Motor neuron (in vitro differentiated cells): ENCODE measurements at regions not wholly inside any gene's neighbourhood (a gene's known extent, or its start where the extent isn't known, plus 50 kb on each side); places are given as distances from the start of the nearest gene placed in this dataset.
"Not testable (repeated sequence)": the region's sequence is repeated elsewhere in the genome, so short reads cannot be mapped to it uniquely, and the experiment has no call there.

Experiments used
- ATAC-seq, 8 experiments: fragments of 200-7000 bp; cut with Tn5 transposase; replicated peaks in 6 of 8; 2 replicates each; pipeline ENCODE4 v1.8.0; 2021; ENCODE audit warnings: mild to moderate bottlenecking in 8 of 8, moderate library complexity in 8 of 8
- H3K27ac ChIP-seq, 2 donors: fragments of 250-450 bp; sonication (Bioruptor Pico); 2 replicates each; pipeline ENCODE4 v1.9.0; 2021; ENCODE audit warnings: antibody characterized with exemption in 2 of 2, mild to moderate bottlenecking in 2 of 2, moderate library complexity in 1 of 2
- H3K4me1 ChIP-seq, 2 donors: fragments of 250-450 bp; sonication (Bioruptor Pico); replicated peaks in 1 of 2; 2 replicates each; pipeline ENCODE4 v1.6.1; 2021; ENCODE audit warnings: antibody characterized with exemption in 2 of 2, mild to moderate bottlenecking in 2 of 2, moderate library complexity in 1 of 2
- H3K4me3 ChIP-seq, 5 donors: fragments of 250-450 bp; sonication (Bioruptor Pico); 2 replicates each; pipeline ENCODE4 v1.9.0; 2021; ENCODE audit warnings: antibody characterized with exemption in 5 of 5, mild to moderate bottlenecking in 5 of 5, moderate library complexity in 4 of 5
- WGBS, 10 experiments: fragments of 450-650 bp; shearing (Covaris generic); methylation state at CpG; one replicate each; pipeline ENCODE4 v1.0.0; 2022; 5-methylcytosine and 5-hydroxymethylcytosine counted together
- in situ Hi-C, 9 experiments: fragments of 400-800 bp; cut with MboI; loops; one replicate each; pipeline ENCODE4 v1.15.0; 2021; ENCODE audit warnings: low sequenced_read_pairs in 9 of 9, low pct_unique_long_range_greater_than_20kb in 2 of 9; ENCODE audit not compliant: unreplicated experiment in 9 of 9

DNA sequence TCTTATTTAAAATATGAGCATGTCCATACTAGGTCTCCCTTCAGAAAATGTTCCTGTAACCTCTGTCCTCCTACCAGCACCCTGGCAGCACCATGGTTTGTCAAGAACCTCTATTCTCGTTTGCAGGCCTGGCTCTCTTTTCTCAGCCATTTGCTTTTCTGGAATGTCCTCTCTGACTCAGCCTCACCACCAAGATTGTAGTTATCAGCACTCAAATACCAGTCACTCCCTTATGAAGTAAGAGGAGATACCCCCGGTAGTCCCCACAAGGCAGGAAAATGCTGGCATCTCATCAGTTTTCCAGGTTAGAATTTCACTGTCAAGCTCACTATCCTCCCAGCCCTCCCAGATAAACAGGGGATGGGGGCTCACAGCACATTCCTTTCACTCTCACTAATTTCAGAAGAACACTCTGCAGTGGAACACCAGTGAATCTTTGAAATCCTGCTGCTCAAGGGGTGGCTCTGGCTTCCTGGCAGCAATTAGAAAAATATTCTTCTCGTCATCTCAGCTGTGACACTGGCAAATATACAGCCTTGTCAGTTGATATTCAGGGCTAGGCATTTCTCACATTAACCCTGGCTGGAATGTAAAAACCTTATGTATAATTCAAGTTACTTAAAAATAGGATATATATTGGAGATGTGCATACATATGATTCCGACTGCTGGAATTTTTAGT, 129.2 kb downstream of the TBX18 start:
- Histone ChIP-seq H3K4me1 (no peaks in the 10 kb centered on the region), H3K27ac (no peak overlapping the region), H3K4me3 (no peak overlapping the region)
- in situ Hi-C loops = no loop called here
- peak in 3 of 8 experiments; percentile 56 to 77 (median 71) for ATAC-seq
- 11 to 90% (median 60%) methylated on average over 1 to 4 of the region's 4 CpGs; no CpG with 5 or more reads in 1 of the 10 experiments for WGBS, 10 experiments

GRCh38 chr6:84633771-84634170, 130.6 kb downstream of the TBX18 start:
- Histone ChIP-seq H3K4me3 (no peak overlapping the region), H3K4me1 (no peaks in the 10 kb centered on the region), H3K27ac (no peak overlapping the region)
- ATAC-seq = peak in 1 of 8 experiments; percentile 45
- in situ Hi-C loops = no loop called here
- WGBS, 10 experiments = 20 to 100% (median 50%) methylated on average over 1 of the region's 1 CpG; no CpG with 5 or more reads in 5 of the 10 experiments

GRCh38 chr6:84626527-84626926, 137.9 kb downstream of the TBX18 start:
- in situ Hi-C loops, H3K4me1 ChIP-seq, H3K27ac ChIP-seq, H3K4me3 ChIP-seq, ATAC-seq: not testable (repeated sequence)
- 70 to 93% (median 85%) methylated on average over 2 to 10 of the region's 14 CpGs; no CpG with 5 or more reads in 6 of the 10 experiments for WGBS, 10 experiments

DNA sequence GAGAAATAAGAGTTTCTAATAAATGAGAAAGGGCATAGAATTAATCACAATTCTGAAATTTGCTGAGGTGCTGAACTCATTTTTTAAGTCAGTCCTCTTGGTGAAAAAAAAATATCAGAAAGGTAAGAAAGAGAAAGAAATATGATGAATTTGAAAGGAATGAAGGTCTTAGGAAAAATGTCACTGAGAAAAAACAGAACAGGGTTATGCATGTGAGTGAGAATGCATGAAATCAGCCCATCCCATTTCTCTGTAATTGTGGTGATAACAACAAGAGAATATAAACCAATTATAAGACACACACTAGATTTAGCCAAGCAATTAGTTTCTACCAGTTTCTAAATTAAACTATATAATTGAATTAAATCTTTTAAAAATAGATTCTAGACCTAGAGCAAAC, 138.9 kb downstream of the TBX18 start:
- peak in 2 of 8 experiments; percentile 48 to 63 for ATAC-seq
- in situ Hi-C loops = no loop called here
- no peak overlapping the region for H3K4me3 ChIP-seq
- H3K4me1 ChIP-seq = no peaks in the 10 kb centered on the region
- H3K27ac ChIP-seq = no peak overlapping the region

DNA sequence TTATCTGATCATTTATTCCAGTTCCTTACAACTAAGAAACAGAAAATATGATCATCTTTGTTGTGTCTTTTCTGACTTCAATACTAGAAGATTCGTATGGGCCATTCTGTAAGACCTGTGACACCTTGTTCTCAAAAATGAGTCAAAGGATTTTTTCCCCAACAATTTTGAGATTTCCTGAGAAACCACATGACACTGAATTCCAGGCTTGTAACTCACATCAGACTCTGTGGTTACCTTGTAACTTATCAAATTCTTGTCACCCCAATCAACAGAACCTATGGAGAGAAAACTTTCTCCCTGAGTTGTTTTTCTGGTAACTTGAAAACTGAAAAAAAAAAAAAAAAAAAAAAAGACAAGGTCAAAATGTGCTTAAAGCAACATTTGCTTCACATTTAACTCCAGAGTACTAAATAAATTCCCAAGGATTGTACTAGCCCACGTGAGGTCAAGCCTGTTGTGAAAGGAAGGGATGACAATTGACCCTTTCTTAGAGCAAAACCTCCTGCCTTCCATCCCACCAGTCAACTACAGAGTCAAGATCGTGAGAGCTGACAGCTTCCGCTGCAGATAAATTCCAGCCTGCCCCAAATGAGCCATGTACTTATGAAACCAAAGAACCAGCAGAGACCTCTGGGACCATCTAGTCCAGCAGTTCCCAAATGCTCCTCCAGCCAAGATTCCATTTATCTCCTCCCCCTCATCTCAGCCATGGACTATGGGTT, 140.3 kb downstream of the TBX18 start:
- 13 to 72% (median 48%) methylated on average over 1 to 4 of the region's 4 CpGs for WGBS, 10 experiments
- no peak overlapping the region for H3K4me3 ChIP-seq
- no peaks in the 10 kb centered on the region for H3K4me1 ChIP-seq
- in situ Hi-C loops = no loop called here
- no peak for ATAC-seq
- H3K27ac ChIP-seq = no peak overlapping the region

- H3K4me1 ChIP-seq = no peaks in the 10 kb centered on the region
- H3K27ac ChIP-seq = no peak overlapping the region
- in situ Hi-C loops = no loop called here
- H3K4me3 ChIP-seq = no peak overlapping the region
- 39 to 80% (median 51%) methylated on average over 1 to 5 of the region's 6 CpGs; no CpG with 5 or more reads in 2 of the 10 experiments for WGBS, 10 experiments
- peak in 2 of 8 experiments; percentile 71 to 93 for ATAC-seq
Measured at GRCh38 chr6:84618836-84619235, 145.6 kb downstream of the TBX18 start.

DNA sequence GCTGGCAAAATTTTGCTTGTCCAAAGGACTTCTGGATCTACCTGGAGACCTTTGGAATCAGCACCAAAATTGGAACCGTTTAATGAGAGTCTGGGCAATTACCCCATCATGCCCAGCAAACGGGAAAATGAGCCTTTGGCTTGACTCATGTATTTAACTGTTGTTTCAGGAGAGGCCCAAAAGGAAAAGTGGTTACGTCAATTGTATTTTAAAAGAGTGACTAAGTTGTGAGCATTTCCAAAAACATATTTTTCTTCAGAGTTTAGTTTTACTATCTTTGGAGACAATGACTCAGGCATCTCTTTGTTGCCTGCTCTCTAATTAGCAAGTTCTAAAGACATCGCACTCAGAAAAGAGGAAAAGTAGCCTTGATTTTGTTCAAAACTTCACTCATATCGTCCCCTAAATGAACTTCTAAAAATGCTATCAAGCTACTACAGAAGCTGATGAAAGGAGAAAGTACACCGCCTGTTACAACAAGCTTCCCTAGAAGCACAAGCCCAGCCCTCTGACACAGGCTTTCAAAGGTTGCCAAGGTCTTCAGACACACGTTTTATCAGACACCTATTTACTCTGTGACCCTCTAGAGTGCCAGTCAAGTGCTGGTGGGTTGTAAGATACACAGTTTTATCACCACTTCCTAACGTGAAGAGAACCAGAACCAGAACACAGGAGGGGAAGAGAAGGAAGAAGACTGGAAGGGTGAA, 146.2 kb downstream of the TBX18 start:
- no peak overlapping the region for H3K4me3 ChIP-seq
- H3K4me1 ChIP-seq = no peaks in the 10 kb centered on the region
- peak in 2 of 8 experiments; percentile 75 to 92 for ATAC-seq
- H3K27ac ChIP-seq = no peak overlapping the region
- in situ Hi-C loops = no loop called here
- 2 to 85% (median 60%) methylated on average over 3 to 7 of the region's 8 CpGs for WGBS, 10 experiments

DNA sequence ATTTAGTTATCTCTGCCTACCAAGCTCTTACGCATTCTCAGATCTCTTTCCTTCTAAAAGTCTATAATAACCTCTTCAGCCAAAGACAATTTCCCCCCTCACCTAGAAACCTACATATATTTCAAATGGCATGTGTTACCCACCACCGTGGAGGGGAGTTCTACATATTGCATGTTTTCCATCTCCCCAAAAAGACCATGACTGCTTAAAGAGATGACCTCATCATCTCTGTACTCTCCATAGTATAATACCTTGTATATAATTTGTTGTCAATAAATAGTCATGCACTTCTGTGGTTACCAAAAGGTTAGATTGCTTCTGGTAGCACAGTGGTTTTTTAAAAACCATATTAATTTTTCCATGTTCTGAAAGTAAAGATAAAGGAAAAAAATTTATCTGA, 148.4 kb downstream of the TBX18 start:
- Histone ChIP-seq H3K27ac (no peak overlapping the region), H3K4me3 (no peak overlapping the region), H3K4me1 (no peaks in the 10 kb centered on the region)
- no peak for ATAC-seq
- in situ Hi-C loops = no loop called here
- WGBS, 10 experiments = 17 to 94% (median 82%) methylated on average over 1 to 2 of the region's 2 CpGs

DNA sequence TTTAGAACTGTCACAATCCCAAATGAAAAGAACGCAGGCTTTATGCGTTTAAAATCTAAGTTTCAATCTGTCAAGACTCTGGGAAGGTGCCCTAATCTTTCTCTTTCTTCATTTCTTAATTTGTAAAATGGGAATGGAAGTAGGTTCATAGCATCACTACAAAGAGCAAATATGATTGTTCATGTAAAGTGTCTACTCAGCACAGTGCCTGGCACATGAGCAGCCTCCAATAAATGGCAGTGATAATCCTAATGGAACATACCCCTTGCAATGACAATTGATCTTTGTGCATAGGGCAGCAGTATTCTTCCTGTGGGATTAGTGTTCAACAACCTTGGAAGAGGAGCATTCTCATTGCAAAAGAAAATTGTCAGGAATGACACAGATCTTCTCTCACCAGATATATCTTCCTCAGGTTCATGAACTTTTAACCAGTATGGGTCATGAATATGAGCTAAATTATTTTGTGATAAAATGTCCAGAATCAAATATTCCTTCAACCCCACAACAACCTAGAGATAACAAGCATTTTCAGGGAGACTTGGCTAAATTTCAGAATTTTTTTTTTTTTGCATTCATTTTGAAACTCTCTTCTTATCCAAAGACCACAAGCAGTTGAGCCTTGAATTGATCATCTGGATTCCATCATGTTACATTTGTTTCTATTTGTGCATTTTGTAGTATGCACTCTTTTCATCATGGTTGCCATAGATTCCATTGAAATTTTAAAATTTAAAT, 149.1 kb downstream of the TBX18 start:
- 71 to 100% (median 94%) methylated on average over 1 to 2 of the region's 2 CpGs; no CpG with 5 or more reads in 2 of the 10 experiments for WGBS, 10 experiments

GRCh38 chr6:84606860-84607259, 157.5 kb downstream of the TBX18 start:
- WGBS, 10 experiments = 0 to 82% (median 43%) methylated on average over 1 to 2 of the region's 2 CpGs; no CpG with 5 or more reads in 1 of the 10 experiments
- ATAC-seq = no peak
- H3K27ac ChIP-seq = no peak overlapping the region
- no peak overlapping the region for H3K4me3 ChIP-seq
- in situ Hi-C loops = no loop called here
- no peaks in the 10 kb centered on the region for H3K4me1 ChIP-seq

More for the DNA sequence above, 149.1 kb downstream of the TBX18 start:
- Histone ChIP-seq H3K27ac (no peak overlapping the region), H3K4me3 (no peak overlapping the region), H3K4me1 (no peaks in the 10 kb centered on the region)
- in situ Hi-C loops = no loop called here
- ATAC-seq = no peak

DNA sequence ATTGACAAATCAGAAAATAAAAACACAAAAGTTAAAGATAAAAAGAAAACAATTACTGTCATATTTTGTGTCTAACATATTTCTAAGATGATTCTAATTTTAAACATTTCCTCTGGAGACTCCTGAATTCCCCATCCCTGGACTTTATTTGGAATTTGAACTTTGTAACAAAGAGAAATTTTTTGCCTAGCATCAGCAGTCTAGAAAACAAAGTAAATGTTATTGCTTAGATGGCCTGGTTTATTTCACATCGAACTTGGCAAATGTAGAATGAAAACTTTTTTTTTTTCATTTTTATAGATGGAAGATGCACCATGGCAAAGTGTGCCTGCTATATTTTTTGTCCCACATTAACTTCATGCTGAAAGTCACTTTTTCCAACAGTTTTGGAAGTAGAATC, 159.1 kb downstream of the TBX18 start:
- H3K27ac ChIP-seq = no peak overlapping the region
- in situ Hi-C loops = no loop called here
- no peaks in the 10 kb centered on the region for H3K4me1 ChIP-seq
- 0 to 100% (median 56%) methylated on average over 1 of the region's 1 CpG; no CpG with 5 or more reads in 1 of the 10 experiments for WGBS, 10 experiments
- ATAC-seq = no peak
- no peak overlapping the region for H3K4me3 ChIP-seq

GRCh38 chr6:84601366-84601765, 163.0 kb downstream of the TBX18 start:
- no peak overlapping the region for H3K4me3 ChIP-seq
- WGBS, 10 experiments = 50 to 100% (median 73%) methylated on average over 1 to 3 of the region's 3 CpGs; no CpG with 5 or more reads in 3 of the 10 experiments
- in situ Hi-C loops = no loop called here

GRCh38 chr6:84599991-84600390, 164.4 kb downstream of the TBX18 start:
- in situ Hi-C loops = no loop called here
- H3K4me1 ChIP-seq = no peaks in the 10 kb centered on the region
- H3K4me3 ChIP-seq = no peak overlapping the region
- WGBS, 10 experiments = 71 to 100% (median 87%) methylated on average over 1 of the region's 1 CpG; no CpG with 5 or more reads in 3 of the 10 experiments
- H3K27ac ChIP-seq = no peak overlapping the region
- no peak for ATAC-seq

More at GRCh38 chr6:84601366-84601765, 163.0 kb downstream of the TBX18 start:
- H3K27ac ChIP-seq = no peak overlapping the region
- no peaks in the 10 kb centered on the region for H3K4me1 ChIP-seq
- no peak for ATAC-seq
